ENCODE measurements at regions not wholly inside any gene's neighbourhood (a gene's known extent, or its start where the extent isn't known, plus 50 kb on each side); places are given as distances from the start of the nearest gene placed in this dataset.

GRCh38 chr5:40413743-40414142 lies 266.0 kb upstream of the PTGER4 start:
- TF ChIP-seq, protein P1, sequence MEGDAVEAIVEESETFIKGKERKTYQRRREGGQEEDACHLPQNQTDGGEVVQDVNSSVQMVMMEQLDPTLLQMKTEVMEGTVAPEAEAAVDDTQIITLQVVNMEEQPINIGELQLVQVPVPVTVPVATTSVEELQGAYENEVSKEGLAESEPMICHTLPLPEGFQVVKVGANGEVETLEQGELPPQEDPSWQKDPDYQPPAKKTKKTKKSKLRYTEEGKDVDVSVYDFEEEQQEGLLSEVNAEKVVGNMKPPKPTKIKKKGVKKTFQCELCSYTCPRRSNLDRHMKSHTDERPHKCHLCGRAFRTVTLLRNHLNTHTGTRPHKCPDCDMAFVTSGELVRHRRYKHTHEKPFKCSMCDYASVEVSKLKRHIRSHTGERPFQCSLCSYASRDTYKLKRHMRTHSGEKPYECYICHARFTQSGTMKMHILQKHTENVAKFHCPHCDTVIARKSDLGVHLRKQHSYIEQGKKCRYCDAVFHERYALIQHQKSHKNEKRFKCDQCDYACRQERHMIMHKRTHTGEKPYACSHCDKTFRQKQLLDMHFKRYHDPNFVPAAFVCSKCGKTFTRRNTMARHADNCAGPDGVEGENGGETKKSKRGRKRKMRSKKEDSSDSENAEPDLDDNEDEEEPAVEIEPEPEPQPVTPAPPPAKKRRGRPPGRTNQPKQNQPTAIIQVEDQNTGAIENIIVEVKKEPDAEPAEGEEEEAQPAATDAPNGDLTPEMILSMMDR (IDR thresholded peaks at IDR 0.05) = no peak
- TF ChIP-seq POLR2AphosphoS5 (IDR thresholded peaks at IDR 0.05) = no peak
- TF ChIP-seq POLR2A (IDR thresholded peaks at IDR 0.05) = no peak
- TF ChIP-seq EP300 (IDR thresholded peaks at IDR 0.05; ENCODE audit: low read depth) = no peak

Data from transverse colon (tissue), 4 donors.